ENCODE measurements at regions not wholly inside any gene's neighbourhood (a gene's known extent, or its start where the extent isn't known, plus 50 kb on each side); places are given as distances from the start of the nearest gene placed in this dataset.

- ATAC-seq (ENCODE audit: low read depth), result no peak
- Histone ChIP-seq H3K36me3 (replicated peaks in 1 of 2; ENCODE audit: control extremely low read depth in 1 of 2, control insufficient read depth in 1 of 2, extremely low read depth in 1 of 2, insufficient read depth in 2 of 2, low read length in 1 of 2) (no peaks in the 10 kb centered on the region), H3K27me3 (replicated peaks in 1 of 4; ENCODE audit: control extremely low read depth in 1 of 4, control insufficient read depth in 3 of 4, insufficient read depth in 4 of 4, low read length in 3 of 4) (no peaks in the 10 kb centered on the region), H3K4me3 (ENCODE audit: control extremely low read depth in 1 of 5, extremely low read depth in 1 of 5, insufficient read depth in 1 of 5, low read depth in 2 of 5, low read length in 4 of 5) (no peak overlapping the region), H4K20me1 (ENCODE audit: control insufficient read depth, insufficient read depth, low read length, poor library complexity, severe bottlenecking) (no peaks in the 10 kb centered on the region), H3K9me3 (ENCODE audit: control extremely low read depth in 1 of 3, control insufficient read depth in 2 of 3, insufficient read depth in 1 of 3, low read length in 2 of 3) (no peaks in the 10 kb centered on the region), H3K79me2 (ENCODE audit: control insufficient read depth, insufficient read depth, low read length) (no peaks in the 10 kb centered on the region), H3K4me1 (ENCODE audit: control insufficient read depth in 2 of 2, insufficient read depth in 2 of 2, low read length in 2 of 2) (no peaks in the 10 kb centered on the region), H3K4me2 (replicated peaks; ENCODE audit: low read depth, low read length, poor library complexity, severe bottlenecking) (no peak overlapping the region), H3K27ac (ENCODE audit: low read length in 2 of 2) (no peak overlapping the region), H3K9ac (ENCODE audit: low read length) (no peak overlapping the region), H2AFZ (ENCODE audit: insufficient read depth, low read depth, low read length, poor library complexity, severe bottlenecking) (no peak overlapping the region)
- Mint-ChIP-seq H3K4me3 (no peak overlapping the region), H3K4me1 (no peaks in the 10 kb centered on the region), H3K27ac (no peak overlapping the region), H3K27me3 (no peaks in the 10 kb centered on the region), H3K9me3 (ENCODE audit: insufficient read depth) (no peaks in the 10 kb centered on the region)
- TF ChIP-seq CTCF (IDR thresholded peaks at IDR 0.05) (no peak), EZH2 (IDR thresholded peaks at IDR 0.05; ENCODE audit: borderline replicate concordance, insufficient read depth, low read depth, low read length, poor library complexity, severe bottlenecking) (no peak)
- ChIA-PET CTCF (no interaction called here), POLR2A (no interaction called here)
- no CpG with 5 or more reads among the region's 7 CpGs for WGBS (ENCODE audit: insufficient coverage)
- DNase-seq, result no peak
- intact Hi-C loops (cut with micrococcal nuclease), result no loop called here
These were observed 1632.8 kb downstream of the MAT2B start for GRCh38 chr5:165138236-165138635.

GRCh38 chr5:165139262-165139661 is 1633.8 kb downstream of the MAT2B start:
- Histone ChIP-seq H3K36me3 (replicated peaks in 1 of 2; ENCODE audit: control extremely low read depth in 1 of 2, control insufficient read depth in 1 of 2, extremely low read depth in 1 of 2, insufficient read depth in 2 of 2, low read length in 1 of 2) (no peaks in the 10 kb centered on the region), H2AFZ (ENCODE audit: insufficient read depth, low read depth, low read length, poor library complexity, severe bottlenecking) (no peak overlapping the region), H3K4me3 (ENCODE audit: control extremely low read depth in 1 of 5, extremely low read depth in 1 of 5, insufficient read depth in 1 of 5, low read depth in 2 of 5, low read length in 4 of 5) (no peak overlapping the region), H3K9ac (ENCODE audit: low read length) (no peak overlapping the region), H3K27ac (ENCODE audit: low read length in 2 of 2) (no peak overlapping the region), H4K20me1 (ENCODE audit: control insufficient read depth, insufficient read depth, low read length, poor library complexity, severe bottlenecking) (no peaks in the 10 kb centered on the region), H3K4me1 (ENCODE audit: control insufficient read depth in 2 of 2, insufficient read depth in 2 of 2, low read length in 2 of 2) (no peaks in the 10 kb centered on the region), H3K9me3 (ENCODE audit: control extremely low read depth in 1 of 3, control insufficient read depth in 2 of 3, insufficient read depth in 1 of 3, low read length in 2 of 3) (no peaks in the 10 kb centered on the region), H3K79me2 (ENCODE audit: control insufficient read depth, insufficient read depth, low read length) (no peaks in the 10 kb centered on the region), H3K4me2 (replicated peaks; ENCODE audit: low read depth, low read length, poor library complexity, severe bottlenecking) (no peak overlapping the region), H3K27me3 (replicated peaks in 1 of 4; ENCODE audit: control extremely low read depth in 1 of 4, control insufficient read depth in 3 of 4, insufficient read depth in 4 of 4, low read length in 3 of 4) (no peaks in the 10 kb centered on the region)
- H3K4me1 Mint-ChIP-seq, result no peaks in the 10 kb centered on the region
- no peak for ATAC-seq (ENCODE audit: low read depth)
- no peaks in the 10 kb centered on the region for H3K9me3 Mint-ChIP-seq (ENCODE audit: insufficient read depth)
- ChIA-PET CTCF (no interaction called here), POLR2A (no interaction called here)
- WGBS (ENCODE audit: insufficient coverage), result no CpG with 5 or more reads among the region's 3 CpGs
- H3K27me3 Mint-ChIP-seq, result no peaks in the 10 kb centered on the region
- intact Hi-C loops (cut with micrococcal nuclease), result no loop called here
- no peak for DNase-seq
- H3K27ac Mint-ChIP-seq, result no peak overlapping the region
- H3K4me3 Mint-ChIP-seq, result no peak overlapping the region
- no peak for TF ChIP-seq CTCF (IDR thresholded peaks at IDR 0.05)
- no peak for TF ChIP-seq EZH2 (IDR thresholded peaks at IDR 0.05; ENCODE audit: borderline replicate concordance, insufficient read depth, low read depth, low read length, poor library complexity, severe bottlenecking)
